Keratinocyte (primary cell): ENCODE measurements at regions not wholly inside any gene's neighbourhood (a gene's known extent, or its start where the extent isn't known, plus 50 kb on each side); places are given as distances from the start of the nearest gene placed in this dataset.

Experiments used
- DNase-seq: peaks from one replicate; pipeline ENCODE4 v3.0.0-alpha.2; 2011; ENCODE audit warnings: low read depth, missing footprints, low spot score
- FAIRE-seq: peaks from 2 replicates; lab custom pipeline; 2011; peaks lifted over from hg19 to GRCh38; lab: Jason Lieb, UNC
- H2AFZ ChIP-seq: 2 replicates; pipeline ENCODE4 v1.6.0; 2012; ENCODE audit warnings: low read length, control low read depth, inconsistent platforms; ENCODE audit not compliant: control insufficient read depth
- H3K27ac ChIP-seq: 2 replicates; pipeline ENCODE4 v1.5.1; 2011; ENCODE audit warnings: low read length; ENCODE audit not compliant: control insufficient read depth, insufficient read depth
- H3K27me3 ChIP-seq: 3 replicates; pipeline ENCODE4 v1.6.0; 2011; ENCODE audit warnings: low read length; ENCODE audit not compliant: control insufficient read depth, insufficient read depth; ENCODE audit errors: extremely low read depth
- H3K36me3 ChIP-seq, 2 experiments: 2 replicates in 1 of 2; 3 replicates in 1 of 2; pipeline ENCODE4 v1.5.1; 2011; ENCODE audit warnings: low read length in 2 of 2, mild to moderate bottlenecking in 1 of 2; ENCODE audit not compliant: control insufficient read depth in 2 of 2, insufficient read depth in 2 of 2; ENCODE audit errors: extremely low read depth in 1 of 2
- H3K4me1 ChIP-seq: 3 replicates; pipeline ENCODE4 v1.5.1; 2011; ENCODE audit warnings: low read length; ENCODE audit not compliant: control insufficient read depth, insufficient read depth; ENCODE audit errors: extremely low read depth
- H3K4me2 ChIP-seq: 3 replicates; pipeline ENCODE4 v1.6.0; 2011; ENCODE audit warnings: low read depth, low read length; ENCODE audit not compliant: control insufficient read depth, insufficient read depth; ENCODE audit errors: extremely low read depth
- H3K4me3 ChIP-seq, 3 experiments: fragments of 200-600 bp in 1 of 3; sonication (generic) in 1 of 3; 2 replicates in 2 of 3; 3 replicates in 1 of 3; pipeline ENCODE4 v1.5.1; 2011 to 2016; ENCODE audit warnings: low read length in 3 of 3, mild to moderate bottlenecking in 3 of 3, control low read depth in 2 of 3, inconsistent platforms in 1 of 3, low read depth in 1 of 3, mixed read lengths in 1 of 3, mixed run types in 1 of 3, moderate library complexity in 1 of 3; ENCODE audit not compliant: control insufficient read depth in 2 of 3, insufficient read depth in 2 of 3; ENCODE audit errors: extremely low read depth in 1 of 3
- H3K79me2 ChIP-seq: 2 replicates; pipeline ENCODE4 v1.6.0; 2012; ENCODE audit warnings: low read length; ENCODE audit not compliant: control insufficient read depth, insufficient read depth
- H3K9ac ChIP-seq: 3 replicates; pipeline ENCODE4 v1.6.0; 2011; ENCODE audit warnings: low read length; ENCODE audit not compliant: control insufficient read depth, insufficient read depth; ENCODE audit errors: extremely low read depth
- H3K9me1 ChIP-seq: 3 replicates; pipeline ENCODE4 v1.6.0; 2011; ENCODE audit warnings: low read length; ENCODE audit not compliant: control insufficient read depth, insufficient read depth; ENCODE audit errors: extremely low read depth
- H3K9me3 ChIP-seq: 2 replicates; pipeline ENCODE4 v1.5.1; 2012; ENCODE audit warnings: low read depth, low read length; ENCODE audit not compliant: control insufficient read depth
- H4K20me1 ChIP-seq: 3 replicates; pipeline ENCODE4 v1.6.0; 2011; ENCODE audit warnings: low read length; ENCODE audit not compliant: control insufficient read depth, insufficient read depth; ENCODE audit errors: extremely low read depth
- EZH2 ChIP-seq: IDR thresholded peaks from one replicate; pipeline ENCODE4 v1.6.1; 2012; ENCODE audit warnings: inconsistent platforms, mild to moderate bottlenecking, low read length, moderate library complexity
- dilution Hi-C: fragments of 300-500 bp; cut with MboI; formaldehyde crosslinking; loops from one replicate; pipeline ENCODE4 v1.7.0; 2020; ENCODE audit warnings: low sequenced_read_pairs; ENCODE audit not compliant: extremely low pct_ligation_motif_present
- TF ChIP-seq, protein P1 (sequence below), 3 experiments: IDR thresholded peaks in 1 of 3; conservative IDR thresholded peaks in 1 of 3; optimal IDR thresholded peaks in 1 of 3; 2 replicates in 2 of 3; 3 replicates in 1 of 3; pipeline versions ENCODE3 to v1.5.1; 2011; ENCODE audit warnings: low read length in 3 of 3, mild to moderate bottlenecking in 3 of 3, moderate library complexity in 2 of 3, control low read depth in 1 of 3, inconsistent platforms in 1 of 3; ENCODE audit not compliant: insufficient read depth in 2 of 3; ENCODE audit errors: extremely low read depth in 1 of 3

DNA sequence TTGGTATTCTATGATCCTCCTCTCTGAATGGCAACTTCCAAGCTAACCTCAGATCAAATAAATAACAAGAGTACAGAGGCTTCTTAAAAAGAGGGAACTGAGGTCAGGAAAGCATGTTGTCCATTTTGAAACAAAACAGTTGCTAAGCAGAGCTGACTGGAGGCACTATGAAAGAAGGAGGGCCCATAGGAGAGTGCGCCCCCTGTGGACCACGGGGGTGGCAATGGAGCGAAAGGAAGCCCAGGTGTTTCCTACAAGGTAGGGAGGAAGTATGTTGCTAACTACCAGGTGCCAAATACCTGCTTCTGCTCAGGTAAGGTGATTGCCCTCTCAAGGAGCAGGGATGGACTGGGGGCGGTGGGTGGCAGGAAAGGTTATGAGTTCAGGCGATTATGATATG is 101.8 kb upstream of the MAST4 start:
- no peak for FAIRE-seq
- H4K20me1 ChIP-seq, result no peaks in the 10 kb centered on the region
- no peak for TF ChIP-seq EZH2
- TF ChIP-seq, protein P1, sequence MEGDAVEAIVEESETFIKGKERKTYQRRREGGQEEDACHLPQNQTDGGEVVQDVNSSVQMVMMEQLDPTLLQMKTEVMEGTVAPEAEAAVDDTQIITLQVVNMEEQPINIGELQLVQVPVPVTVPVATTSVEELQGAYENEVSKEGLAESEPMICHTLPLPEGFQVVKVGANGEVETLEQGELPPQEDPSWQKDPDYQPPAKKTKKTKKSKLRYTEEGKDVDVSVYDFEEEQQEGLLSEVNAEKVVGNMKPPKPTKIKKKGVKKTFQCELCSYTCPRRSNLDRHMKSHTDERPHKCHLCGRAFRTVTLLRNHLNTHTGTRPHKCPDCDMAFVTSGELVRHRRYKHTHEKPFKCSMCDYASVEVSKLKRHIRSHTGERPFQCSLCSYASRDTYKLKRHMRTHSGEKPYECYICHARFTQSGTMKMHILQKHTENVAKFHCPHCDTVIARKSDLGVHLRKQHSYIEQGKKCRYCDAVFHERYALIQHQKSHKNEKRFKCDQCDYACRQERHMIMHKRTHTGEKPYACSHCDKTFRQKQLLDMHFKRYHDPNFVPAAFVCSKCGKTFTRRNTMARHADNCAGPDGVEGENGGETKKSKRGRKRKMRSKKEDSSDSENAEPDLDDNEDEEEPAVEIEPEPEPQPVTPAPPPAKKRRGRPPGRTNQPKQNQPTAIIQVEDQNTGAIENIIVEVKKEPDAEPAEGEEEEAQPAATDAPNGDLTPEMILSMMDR (optimal IDR thresholded peaks at IDR 0.05 in 1 of 3, IDR thresholded peaks at IDR 0.05 in 1 of 3, conservative IDR thresholded peaks at IDR 0.05 in 1 of 3; ENCODE audit: extremely low read depth in 1 of 3, insufficient read depth in 2 of 3, low read length in 3 of 3), result peak; percentile 13 to 28 (median 20)
- no peak overlapping the region for H3K9ac ChIP-seq
- no peaks in the 10 kb centered on the region for H3K27me3 ChIP-seq
- no peaks in the 10 kb centered on the region for H3K79me2 ChIP-seq
- no peak overlapping the region for H3K27ac ChIP-seq
- no peak overlapping the region for H3K4me3 ChIP-seq
- H3K4me2 ChIP-seq, result no peak overlapping the region
- H3K9me1 ChIP-seq, result no peaks in the 10 kb centered on the region
- H2AFZ ChIP-seq, result no peak overlapping the region
- H3K9me3 ChIP-seq, result peaks cover 2% of the 10 kb centered on the region
- no peaks in the 10 kb centered on the region for H3K36me3 ChIP-seq
- no peak for DNase-seq
- H3K4me1 ChIP-seq, result peaks cover 12% of the 10 kb centered on the region
- dilution Hi-C loops, result loop anchor here (25.0 kb wide), 1 partner anchor 182 kb away; no protein-coding TSS in a partner anchor

DNA sequence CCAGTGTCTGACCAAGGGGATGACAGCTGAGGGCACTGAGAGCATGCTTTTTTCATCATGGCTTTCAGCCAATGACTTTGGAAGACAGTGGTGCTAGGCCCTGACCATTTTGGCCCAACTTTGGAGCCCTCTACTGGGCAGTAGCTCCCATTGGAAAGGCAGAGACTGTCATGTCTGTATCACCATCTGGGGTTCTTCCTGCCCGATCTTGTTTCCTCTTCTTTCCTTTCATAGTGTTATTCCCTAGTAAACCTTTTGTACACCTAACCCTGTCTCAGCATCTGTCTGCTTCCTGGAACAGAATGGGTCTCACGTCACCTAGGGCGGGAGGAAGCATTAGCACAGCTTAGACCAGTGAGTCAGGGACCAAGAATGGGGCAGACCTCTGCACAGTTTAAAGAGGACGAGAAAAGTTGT is 97.4 kb upstream of the MAST4 start:
- no peaks in the 10 kb centered on the region for H3K79me2 ChIP-seq
- H2AFZ ChIP-seq, result peak overlapping the region; percentile 46
- peaks cover 14% of the 10 kb centered on the region for H3K4me1 ChIP-seq
- no peak overlapping the region for H3K27ac ChIP-seq
- H3K27me3 ChIP-seq, result no peaks in the 10 kb centered on the region
- H3K9me1 ChIP-seq, result no peaks in the 10 kb centered on the region
- dilution Hi-C loops, result loop anchor here (25.0 kb wide), 1 partner anchor 186 kb away; no protein-coding TSS in a partner anchor
- TF ChIP-seq, protein P1 (optimal IDR thresholded peaks at IDR 0.05 in 1 of 3, IDR thresholded peaks at IDR 0.05 in 1 of 3, conservative IDR thresholded peaks at IDR 0.05 in 1 of 3; ENCODE audit: extremely low read depth in 1 of 3, insufficient read depth in 2 of 3, low read length in 3 of 3), result peak; percentile 63 to 69 (median 65)
- no peak for TF ChIP-seq EZH2
- no peak overlapping the region for H3K9ac ChIP-seq
- H3K4me2 ChIP-seq, result peak overlapping the region; percentile 24
- no peak overlapping the region for H3K4me3 ChIP-seq
- no peaks in the 10 kb centered on the region for H3K36me3 ChIP-seq
- H3K9me3 ChIP-seq, result no peaks in the 10 kb centered on the region
- no peaks in the 10 kb centered on the region for H4K20me1 ChIP-seq
- DNase-seq (peak; percentile 66), FAIRE-seq (peak; percentile 56)
